ENCODE measurements at regions not wholly inside any gene's neighbourhood (a gene's known extent, or its start where the extent isn't known, plus 50 kb on each side); places are given as distances from the start of the nearest gene placed in this dataset.
"Not testable (repeated sequence)": the region's sequence is repeated elsewhere in the genome, so short reads cannot be mapped to it uniquely, and the experiment has no call there.

DNA sequence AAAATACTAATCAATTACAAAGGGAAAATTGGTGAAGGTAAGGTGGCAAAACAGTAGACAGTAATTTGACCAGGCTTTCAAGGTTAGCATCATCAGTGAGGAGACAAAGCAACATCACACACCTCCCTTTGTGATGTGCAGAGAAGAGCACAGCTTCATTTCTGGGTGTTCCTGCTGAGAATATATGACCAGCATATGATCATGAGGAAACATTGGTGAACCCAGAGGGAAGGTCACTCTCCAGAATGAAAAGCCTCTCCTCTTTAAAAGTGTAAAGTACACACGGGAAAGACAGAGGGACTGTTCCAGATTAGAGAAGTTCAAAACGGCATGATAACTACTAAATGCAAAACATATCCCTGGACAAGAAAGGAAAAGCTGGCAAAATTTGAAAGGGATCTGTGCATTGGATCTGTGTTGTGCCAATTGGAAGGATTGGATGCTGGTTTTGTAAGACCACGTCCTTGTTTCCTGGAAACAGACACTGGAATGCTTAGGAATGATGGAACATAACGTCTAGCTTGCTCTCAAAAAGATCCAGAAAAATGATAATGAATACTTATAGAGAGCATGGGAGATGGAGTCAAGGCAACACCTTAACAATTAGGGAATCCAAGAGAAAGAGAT lies 80.6 kb upstream of the MITF start:
- DNase-seq (ENCODE audit: low spot score) = no peak
- TF ChIP-seq, protein P1, sequence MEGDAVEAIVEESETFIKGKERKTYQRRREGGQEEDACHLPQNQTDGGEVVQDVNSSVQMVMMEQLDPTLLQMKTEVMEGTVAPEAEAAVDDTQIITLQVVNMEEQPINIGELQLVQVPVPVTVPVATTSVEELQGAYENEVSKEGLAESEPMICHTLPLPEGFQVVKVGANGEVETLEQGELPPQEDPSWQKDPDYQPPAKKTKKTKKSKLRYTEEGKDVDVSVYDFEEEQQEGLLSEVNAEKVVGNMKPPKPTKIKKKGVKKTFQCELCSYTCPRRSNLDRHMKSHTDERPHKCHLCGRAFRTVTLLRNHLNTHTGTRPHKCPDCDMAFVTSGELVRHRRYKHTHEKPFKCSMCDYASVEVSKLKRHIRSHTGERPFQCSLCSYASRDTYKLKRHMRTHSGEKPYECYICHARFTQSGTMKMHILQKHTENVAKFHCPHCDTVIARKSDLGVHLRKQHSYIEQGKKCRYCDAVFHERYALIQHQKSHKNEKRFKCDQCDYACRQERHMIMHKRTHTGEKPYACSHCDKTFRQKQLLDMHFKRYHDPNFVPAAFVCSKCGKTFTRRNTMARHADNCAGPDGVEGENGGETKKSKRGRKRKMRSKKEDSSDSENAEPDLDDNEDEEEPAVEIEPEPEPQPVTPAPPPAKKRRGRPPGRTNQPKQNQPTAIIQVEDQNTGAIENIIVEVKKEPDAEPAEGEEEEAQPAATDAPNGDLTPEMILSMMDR (IDR thresholded peaks at IDR 0.05) = no peak
- no peak for ATAC-seq (ENCODE audit: low FRiP score)

DNA sequence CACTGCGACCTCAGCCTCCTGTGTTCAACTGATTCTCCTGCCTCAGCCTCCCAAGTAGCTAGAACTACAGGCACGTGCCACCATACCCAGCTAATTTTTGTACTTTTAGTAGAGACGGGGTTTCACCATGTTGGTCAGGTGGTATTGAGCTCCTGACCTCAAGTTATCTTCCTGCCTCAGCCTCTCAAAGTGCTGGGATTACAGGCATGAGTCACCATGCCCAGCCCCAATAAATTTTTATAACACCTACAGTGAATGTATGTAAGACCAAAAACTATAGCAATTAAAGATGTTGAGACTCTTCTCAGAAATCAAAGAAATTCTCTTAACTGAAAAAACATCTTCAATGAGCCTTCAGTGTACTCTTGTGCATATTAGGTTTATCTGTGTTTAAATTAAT lies 82.2 kb upstream of the MITF start:
- not testable (repeated sequence) for DNase-seq (ENCODE audit: low spot score); ATAC-seq (ENCODE audit: low FRiP score)

DNA sequence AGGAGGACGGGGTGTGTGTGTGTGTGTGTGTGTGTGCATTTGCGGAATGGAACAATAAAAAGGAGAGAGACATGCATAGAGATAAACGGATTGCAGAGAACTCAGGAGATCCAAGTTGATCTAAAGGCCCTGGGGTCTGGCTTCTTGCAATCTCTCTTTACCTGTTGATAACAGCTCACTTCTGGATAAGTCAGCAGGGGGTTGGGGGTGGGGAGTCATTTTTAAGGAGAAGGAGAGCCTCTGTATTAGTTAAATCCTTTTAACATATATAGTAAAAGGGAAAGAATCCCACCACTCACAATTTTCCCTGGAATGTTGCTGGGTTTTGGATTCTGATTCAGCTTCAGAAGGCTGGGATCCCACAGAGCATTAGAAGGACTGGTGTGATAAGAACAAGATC lies 87.5 kb upstream of the MITF start:
- no peak for DNase-seq (ENCODE audit: low spot score)
- ATAC-seq (ENCODE audit: low FRiP score) = no peak
- TF ChIP-seq, protein P1 (IDR thresholded peaks at IDR 0.05) = no peak

DNA sequence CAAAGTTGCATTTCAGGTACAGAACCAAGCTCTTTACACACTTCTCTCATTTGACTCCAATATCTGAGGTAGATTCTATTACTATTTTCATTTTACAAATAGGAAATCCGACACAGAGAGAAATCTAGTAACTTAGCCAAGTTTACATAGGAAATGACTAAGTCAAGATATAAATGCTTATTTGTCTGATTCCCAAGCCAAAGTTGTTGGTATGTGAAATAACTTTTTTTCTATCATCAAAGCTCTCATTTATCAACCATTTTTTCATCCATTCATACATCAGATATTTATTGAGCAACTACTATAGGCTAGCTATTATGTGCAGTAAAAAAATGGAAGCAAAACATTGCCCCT lies 89.2 kb upstream of the MITF start:
- no peak for DNase-seq (ENCODE audit: low spot score)
- ATAC-seq (ENCODE audit: low FRiP score) = no peak

DNA sequence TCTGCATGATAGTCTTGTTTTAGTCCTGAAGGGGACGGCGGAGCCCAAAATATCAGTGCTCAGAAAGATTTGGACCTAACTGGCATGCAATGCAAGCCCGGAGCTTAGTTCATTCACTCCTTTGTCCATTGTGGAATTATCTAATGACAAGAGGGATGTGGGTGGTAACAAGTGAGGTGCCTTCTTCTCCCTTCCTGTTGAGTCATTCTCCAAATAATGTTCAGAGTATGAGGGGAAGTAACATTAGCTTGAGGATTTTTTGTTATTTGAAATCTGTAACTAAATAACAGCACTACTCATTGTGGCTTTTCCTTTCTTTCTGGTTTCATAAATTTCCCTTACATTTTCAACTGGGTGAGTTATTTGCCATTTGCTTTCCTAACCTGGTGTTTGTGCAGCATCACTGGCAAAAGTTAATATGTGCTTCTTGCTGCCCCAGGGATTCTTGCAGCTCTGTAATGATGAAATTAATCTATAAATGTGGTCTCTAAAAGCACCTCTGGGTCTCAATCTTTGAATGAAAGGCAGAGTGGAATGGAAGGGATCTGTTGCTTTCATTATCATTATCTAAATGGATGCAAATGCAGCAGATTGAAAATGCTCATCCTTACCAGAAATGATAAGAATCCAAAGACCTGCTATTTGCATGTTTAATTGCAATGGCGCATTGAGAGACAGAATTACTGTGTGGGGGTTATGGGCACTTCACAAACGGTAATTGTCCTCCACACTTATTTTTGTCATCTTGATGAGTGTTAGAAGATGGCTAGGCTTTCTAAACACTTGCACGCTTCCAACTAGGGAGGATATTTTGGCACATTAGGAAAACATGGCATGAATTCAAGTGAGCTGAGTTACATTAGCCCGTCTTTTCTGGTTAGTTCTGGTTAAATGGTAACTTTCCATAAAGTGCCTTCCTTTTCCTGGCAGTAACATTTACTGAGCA lies 89.9 kb upstream of the MITF start:
- TF ChIP-seq, protein P1 (IDR thresholded peaks at IDR 0.05) = no peak
- DNase-seq (ENCODE audit: low spot score) (no peak), ATAC-seq (ENCODE audit: low FRiP score) (no peak)

More for the DNA sequence above, 89.2 kb upstream of the MITF start:
- TF ChIP-seq, protein P1 (IDR thresholded peaks at IDR 0.05) = no peak

DNA sequence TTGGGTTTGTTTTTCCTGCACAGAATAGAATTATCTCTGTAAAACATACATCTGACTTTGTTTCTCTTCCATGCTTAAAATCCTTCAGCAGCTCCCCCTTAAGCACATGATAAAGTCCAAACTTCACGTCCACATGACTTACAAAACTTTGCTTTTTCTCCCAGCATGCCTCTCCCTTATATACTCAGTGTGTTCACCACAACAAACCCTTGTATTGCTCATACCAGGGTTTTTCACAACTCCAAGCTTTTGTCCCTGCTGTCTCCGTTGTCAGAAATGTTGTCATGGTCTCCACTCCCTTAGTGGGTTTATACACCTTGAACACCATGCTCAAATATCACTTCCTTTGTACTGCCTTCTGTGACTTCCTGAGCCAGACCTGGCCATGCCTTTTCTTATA lies 91.1 kb upstream of the MITF start:
- ATAC-seq (ENCODE audit: low FRiP score) (no peak), DNase-seq (ENCODE audit: low spot score) (no peak)
- TF ChIP-seq, protein P1 (IDR thresholded peaks at IDR 0.05) = no peak

DNA sequence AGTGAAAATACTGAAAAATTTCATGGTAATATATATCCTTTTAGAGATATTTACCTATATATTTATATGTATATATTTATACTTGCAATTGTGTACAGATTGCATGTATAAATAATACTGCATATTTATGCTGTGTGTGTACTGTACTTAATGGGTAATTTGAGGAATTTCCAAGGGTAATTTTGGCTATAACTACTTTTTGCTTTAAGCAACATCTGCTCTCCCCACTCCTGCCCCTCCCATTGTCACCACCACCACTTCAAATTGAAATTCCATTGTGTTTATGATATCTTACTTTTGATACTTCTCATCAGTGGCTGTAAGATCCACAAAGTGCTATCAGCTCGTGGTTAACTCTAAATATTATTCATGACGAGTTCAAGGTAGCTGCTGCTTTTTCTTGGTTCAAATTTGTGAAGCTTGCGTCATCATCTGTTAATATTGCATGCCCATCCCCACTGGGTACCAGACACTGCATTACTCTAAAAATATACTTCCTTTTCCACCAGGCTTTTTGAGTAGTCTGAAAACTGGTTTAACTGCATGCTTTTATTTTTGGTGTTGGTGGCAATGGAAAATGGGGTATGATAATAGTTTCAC lies 91.7 kb upstream of the MITF start:
- DNase-seq (ENCODE audit: low spot score) = no peak
- TF ChIP-seq, protein P1 (IDR thresholded peaks at IDR 0.05) = no peak
- no peak for ATAC-seq (ENCODE audit: low FRiP score)

Measured in omental fat pad (tissue), 3 donors.